H1 (cell line): ENCODE measurements at regions not wholly inside any gene's neighbourhood (a gene's known extent, or its start where the extent isn't known, plus 50 kb on each side); places are given as distances from the start of the nearest gene placed in this dataset.

Source experiments
- CTCF ChIA-PET: fragments of 300-600 bp; sonication (Branson Sonifier 250); formaldehyde crosslinking; loops from one replicate; lab custom pipeline; 2021; ENCODE audit not compliant: partially characterized antibody; lab: Charles Lee
- POLR2A ChIA-PET: fragments of 300-600 bp; sonication (Branson Sonifier 250); formaldehyde crosslinking; loops from one replicate; lab custom pipeline; 2021; ENCODE audit warnings: inconsistent platforms; ENCODE audit not compliant: partially characterized antibody; lab: Charles Lee
- DNase-seq, 2 experiments: peaks; one replicate each; pipeline versions ENCODE4 v3.0.0 to v3.0.0-alpha.2; 2010 to 2022; ENCODE audit warnings: low spot score in 2 of 2, low read depth in 1 of 2, mixed read lengths in 1 of 2
- FAIRE-seq: peaks from 2 replicates; lab custom pipeline; 2011; peaks lifted over from hg19 to GRCh38; lab: Jason Lieb, UNC
- H2AFZ ChIP-seq: 2 replicates; pipeline ENCODE4 v1.8.1; 2012; ENCODE audit warnings: low read length, inconsistent platforms
- H2AK5ac ChIP-seq: 2 replicates; pipeline ENCODE4 v1.6.1; 2013; ENCODE audit warnings: low read depth, low read length
- H2BK120ac ChIP-seq: replicated peaks from 2 replicates; pipeline ENCODE3; 2013; ENCODE audit warnings: low read depth, low read length, inconsistent platforms
- H2BK12ac ChIP-seq: 2 replicates; pipeline ENCODE4 v1.6.1; 2013; ENCODE audit warnings: low read depth, low read length
- H2BK15ac ChIP-seq: 2 replicates; pipeline ENCODE4 v1.6.1; 2013; ENCODE audit warnings: low read length
- H2BK20ac ChIP-seq: 2 replicates; pipeline ENCODE4 v1.6.1; 2013; ENCODE audit warnings: low read length
- H2BK5ac ChIP-seq: 2 replicates; pipeline ENCODE4 v1.6.1; 2013; ENCODE audit warnings: low read depth, low read length
- H3K14ac ChIP-seq: 2 replicates; pipeline ENCODE4 v1.6.1; 2013; ENCODE audit warnings: inconsistent platforms; ENCODE audit not compliant: insufficient read length
- H3K18ac ChIP-seq: 2 replicates; pipeline ENCODE4 v1.6.1; 2013; ENCODE audit warnings: low read length; ENCODE audit errors: extremely low read depth
- H3K23ac ChIP-seq: 2 replicates; pipeline ENCODE4 v1.6.1; 2013; ENCODE audit warnings: inconsistent platforms; ENCODE audit not compliant: insufficient read length
- H3K23me2 ChIP-seq: 2 replicates; pipeline ENCODE4 v1.6.1; 2013; ENCODE audit warnings: low read depth, low read length
- H3K27ac ChIP-seq: 2 replicates; pipeline ENCODE4 v1.6.1; 2011; ENCODE audit warnings: low read depth, low read length, inconsistent platforms
- H3K27me3 ChIP-seq, 4 experiments: replicated peaks in 1 of 4; 1 replicate in 1 of 4; 2 replicates in 3 of 4; pipeline versions ENCODE4 v1.6.1 to v1.8.1; 2011 to 2013; ENCODE audit warnings: low read length in 3 of 4, mild to moderate bottlenecking in 3 of 4, inconsistent platforms in 2 of 4, mixed read lengths in 2 of 4, moderate library complexity in 1 of 4; ENCODE audit not compliant: control insufficient read depth in 3 of 4, insufficient read depth in 3 of 4; ENCODE audit errors: extremely low read depth in 1 of 4
- H3K36me3 ChIP-seq, 4 experiments: 2 replicates each; pipeline versions ENCODE4 v1.6.1 to v1.8.1; 2011 to 2013; ENCODE audit warnings: mild to moderate bottlenecking in 4 of 4, low read length in 3 of 4, moderate library complexity in 2 of 4, control low read depth in 1 of 4, inconsistent platforms in 1 of 4; ENCODE audit not compliant: insufficient read depth in 4 of 4, control insufficient read depth in 2 of 4
- H3K4ac ChIP-seq: replicated peaks from 2 replicates; pipeline ENCODE3; 2013; ENCODE audit warnings: low read length, low read depth, mixed read lengths, inconsistent platforms; ENCODE audit not compliant: insufficient read length
- H3K4me1 ChIP-seq, 4 experiments: replicated peaks in 1 of 4; 1 replicate in 1 of 4; 2 replicates in 3 of 4; pipeline versions ENCODE4 v1.6.1 to v1.8.1; 2011 to 2013; ENCODE audit warnings: low read length in 3 of 4, inconsistent platforms in 2 of 4, mixed read lengths in 1 of 4; ENCODE audit not compliant: insufficient read depth in 4 of 4, control insufficient read depth in 3 of 4
- H3K4me2 ChIP-seq, 2 experiments: 2 replicates each; pipeline versions ENCODE4 v1.6.1 to v1.8.1; 2011 to 2013; ENCODE audit warnings: low read depth in 2 of 2, low read length in 2 of 2, control low read depth in 1 of 2, inconsistent platforms in 1 of 2, mild to moderate bottlenecking in 1 of 2; ENCODE audit not compliant: insufficient read depth in 1 of 2
- H3K4me3 ChIP-seq, 4 experiments: fragments of 200-600, 300-600 bp in 1 of 4; sonication (generic), shearing (Covaris generic), sonication (Bioruptor Twin) in 1 of 4; 2 replicates each; pipeline versions ENCODE4 v1.5.1 to v1.8.1; 2011 to 2016; ENCODE audit warnings: low read length in 4 of 4, low read depth in 3 of 4, control low read depth in 2 of 4, inconsistent platforms in 2 of 4, mild to moderate bottlenecking in 2 of 4, mixed read lengths in 1 of 4, moderate library complexity in 1 of 4; ENCODE audit not compliant: insufficient read depth in 2 of 4; ENCODE audit errors: extremely low read depth in 1 of 4
- H3K56ac ChIP-seq: replicated peaks from 2 replicates; pipeline ENCODE3; 2013; ENCODE audit warnings: low read depth, mild to moderate bottlenecking, mixed read lengths, low read length, inconsistent platforms; ENCODE audit not compliant: insufficient read length
- H3K79me1 ChIP-seq: 2 replicates; pipeline ENCODE4 v1.6.1; 2013; ENCODE audit warnings: low read depth, low read length, control low read depth
- H3K79me2 ChIP-seq, 2 experiments: 2 replicates each; pipeline versions ENCODE4 v1.6.1 to v1.8.1; 2012 to 2013; ENCODE audit warnings: low read length in 2 of 2, mild to moderate bottlenecking in 2 of 2, inconsistent platforms in 1 of 2; ENCODE audit not compliant: insufficient read depth in 2 of 2, control insufficient read depth in 1 of 2
- H3K9ac ChIP-seq, 4 experiments: replicated peaks in 1 of 4; 1 replicate in 1 of 4; 2 replicates in 3 of 4; pipeline versions ENCODE4 v1.6.1 to v1.8.1; 2011 to 2013; ENCODE audit warnings: low read depth in 3 of 4, low read length in 3 of 4, control low read depth in 2 of 4, mild to moderate bottlenecking in 2 of 4, moderate library complexity in 2 of 4, inconsistent platforms in 1 of 4; ENCODE audit errors: extremely low read depth in 1 of 4
- H3K9me3 ChIP-seq, 2 experiments: 2 replicates each; pipeline versions ENCODE4 v1.6.1 to v1.8.1; 2012 to 2013; ENCODE audit warnings: mild to moderate bottlenecking in 2 of 2, moderate library complexity in 2 of 2, control low read depth in 1 of 2, inconsistent platforms in 1 of 2, low read depth in 1 of 2, low read length in 1 of 2, mixed read lengths in 1 of 2; ENCODE audit not compliant: insufficient read depth in 2 of 2
- H4K20me1 ChIP-seq, 2 experiments: replicated peaks in 1 of 2; 2 replicates each; pipeline versions ENCODE3 to v1.8.1; 2011 to 2013; ENCODE audit warnings: inconsistent platforms in 2 of 2, low read length in 2 of 2, mild to moderate bottlenecking in 1 of 2; ENCODE audit not compliant: insufficient read depth in 2 of 2, control insufficient read depth in 1 of 2
- H4K5ac ChIP-seq: 2 replicates; pipeline ENCODE4 v1.6.1; 2013; ENCODE audit warnings: low read length, low read depth, mixed read lengths, inconsistent platforms; ENCODE audit not compliant: insufficient read length
- H4K8ac ChIP-seq: 2 replicates; pipeline ENCODE4 v1.8.0; 2013; ENCODE audit warnings: mild to moderate bottlenecking, moderate library complexity, low read length, inconsistent platforms; ENCODE audit not compliant: insufficient read depth; ENCODE audit errors: extremely low read depth
- H4K91ac ChIP-seq: replicated peaks from 2 replicates; pipeline ENCODE3; 2013; ENCODE audit warnings: low read length, mixed read lengths, inconsistent platforms; ENCODE audit not compliant: insufficient read length
- GABPA ChIP-seq: IDR thresholded peaks from 2 replicates; pipeline ENCODE4 v1.6.1; 2011; ENCODE audit warnings: mild to moderate bottlenecking, low read length, moderate library complexity, borderline replicate concordance; ENCODE audit not compliant: insufficient read depth
- RAD21 ChIP-seq, 2 experiments: IDR thresholded peaks in 1 of 2; conservative IDR thresholded peaks in 1 of 2; 2 replicates each; pipeline ENCODE4 v1.6.1; 2011; ENCODE audit warnings: low read depth in 2 of 2, low read length in 2 of 2, improper control_type of control experiment in 1 of 2, inconsistent platforms in 1 of 2, mild to moderate bottlenecking in 1 of 2, moderate library complexity in 1 of 2
- RFX5 ChIP-seq: IDR thresholded peaks from 2 replicates; pipeline ENCODE4 v1.6.1; 2011; ENCODE audit warnings: low read depth, low read length, improper control_type of control experiment, borderline replicate concordance
- RXRA ChIP-seq: IDR thresholded peaks from 2 replicates; pipeline ENCODE4 v1.6.1; 2011; ENCODE audit warnings: low read depth, mild to moderate bottlenecking, low read length, moderate library complexity; ENCODE audit not compliant: insufficient read depth
- WGBS, 2 experiments: shearing (Covaris generic) in 1 of 2; methylation state at CpG; one replicate each; pipeline versions ENCODE4 v1.1.6 to v1.1.7; 2013 to 2015; ENCODE audit warnings: low lambda C conversion rate in 2 of 2, mixed read lengths in 2 of 2, inconsistent platforms in 1 of 2, low coverage in 1 of 2, missing lambda C conversion rate in 1 of 2; ENCODE audit not compliant: insufficient replicate concordance in 2 of 2, insufficient coverage in 1 of 2, insufficient read length in 1 of 2; ENCODE audit errors: extremely low coverage in 1 of 2, missing lambda C conversion rate in 1 of 2; 5-methylcytosine and 5-hydroxymethylcytosine counted together

GRCh38 chr5:159490507-159490906, 160.2 kb upstream of the IL12B start:
- Histone ChIP-seq H2AFZ (no peak overlapping the region), H2BK120ac (no peak overlapping the region), H3K79me1 (no peaks in the 10 kb centered on the region), H4K20me1 (no peaks in the 10 kb centered on the region), H3K27me3 (no peaks in the 10 kb centered on the region), H2AK5ac (no peak overlapping the region), H3K18ac (no peak overlapping the region), H3K23ac (no peak overlapping the region), H3K14ac (no peak overlapping the region), H2BK15ac (no peak overlapping the region), H2BK12ac (no peak overlapping the region), H3K4ac (no peak overlapping the region), H3K9me3 (no peaks in the 10 kb centered on the region; a peak in 1 of 4 replicates), H3K4me1 (no peaks in the 10 kb centered on the region), H3K79me2 (no peaks in the 10 kb centered on the region), H2BK5ac (no peak overlapping the region), H3K4me2 (no peak overlapping the region), H3K56ac (no peak overlapping the region), H4K91ac (no peak overlapping the region), H3K4me3 (no peak overlapping the region), H4K5ac (no peak overlapping the region), H3K27ac (no peak overlapping the region), H2BK20ac (no peak overlapping the region), H3K23me2 (no peaks in the 10 kb centered on the region; the same call in 1 of the 2 replicates), H3K36me3 (no peaks in the 10 kb centered on the region), H3K9ac (no peak overlapping the region), H4K8ac (no peak overlapping the region)
- WGBS, 2 experiments = 75% methylated on average over 2 of the region's 2 CpGs; no CpG with 5 or more reads in 1 of the 2 experiments
- FAIRE-seq (no peak), DNase-seq (no peak)
- TF ChIP-seq RAD21 (IDR thresholded peaks at IDR 0.05 in 1 of 2, conservative IDR thresholded peaks at IDR 0.05 in 1 of 2; ENCODE audit: low read depth in 2 of 2, low read length in 2 of 2) (no peak), RFX5 (no peak), RXRA (no peak), GABPA (no peak)
- ChIA-PET POLR2A (no interaction called here), CTCF (interaction anchor here (1.0 to 1.2 kb wide), 3 partner anchors 14 to 26 kb away, joined by 3 read pairs; no protein-coding TSS in a partner anchor)
